DOHH2 (cell line): ENCODE measurements at regions not wholly inside any gene's neighbourhood (a gene's known extent, or its start where the extent isn't known, plus 50 kb on each side); places are given as distances from the start of the nearest gene placed in this dataset.

Experiments
- H3F3A ChIP-seq: fragments of 200-600 bp; sonication (generic), shearing (Covaris generic); 2 replicates; pipeline ENCODE4 v1.6.0; 2016; ENCODE audit warnings: antibody characterized with exemption, mild to moderate bottlenecking; ENCODE audit not compliant: control insufficient read depth, insufficient read depth
- H3K27ac ChIP-seq: fragments of 200-600 bp; sonication (generic); 2 replicates; pipeline ENCODE4 v1.5.1; 2014; ENCODE audit warnings: low read depth, mild to moderate bottlenecking, low read length, moderate library complexity
- H3K27me3 ChIP-seq: fragments of 200-600 bp; sonication (generic); 2 replicates; pipeline ENCODE4 v1.6.1; 2014; ENCODE audit warnings: mild to moderate bottlenecking, low read length, mixed read lengths; ENCODE audit not compliant: control insufficient read depth
- H3K36me3 ChIP-seq: fragments of 200-600 bp; sonication (generic); 2 replicates; pipeline ENCODE4 v1.6.1; 2014; ENCODE audit warnings: mild to moderate bottlenecking, low read length, moderate library complexity, mixed read lengths; ENCODE audit not compliant: control insufficient read depth
- H3K4me1 ChIP-seq: fragments of 200-600 bp; sonication (generic); 2 replicates; pipeline ENCODE4 v1.6.1; 2014; ENCODE audit warnings: mild to moderate bottlenecking, low read length, mixed read lengths; ENCODE audit not compliant: control insufficient read depth
- H3K4me2 ChIP-seq: fragments of 200-600 bp; sonication (generic); 2 replicates; pipeline ENCODE4 v1.6.0; 2014; ENCODE audit warnings: mild to moderate bottlenecking, low read length, moderate library complexity
- H3K4me3 ChIP-seq: fragments of 200-600 bp; sonication (generic); 2 replicates; pipeline ENCODE4 v1.5.1; 2014; ENCODE audit warnings: mild to moderate bottlenecking, low read length, mixed read lengths
- H3K79me2 ChIP-seq: fragments of 200-600 bp; sonication (generic); 2 replicates; pipeline ENCODE4 v1.6.1; 2014; ENCODE audit warnings: mild to moderate bottlenecking, low read length, mixed read lengths; ENCODE audit not compliant: control insufficient read depth
- H3K9me2 ChIP-seq: fragments of 200-600 bp; sonication (generic); replicated peaks from 2 replicates; pipeline ENCODE4 v1.6.1; 2014; ENCODE audit warnings: mild to moderate bottlenecking, low read length, mixed read lengths; ENCODE audit not compliant: control insufficient read depth
- H3K9me3 ChIP-seq: fragments of 200-600 bp; sonication (generic); 2 replicates; pipeline ENCODE4 v1.6.1; 2014; ENCODE audit warnings: antibody characterized with exemption, low read length, mixed read lengths; ENCODE audit not compliant: control insufficient read depth, insufficient read depth
- H4K20me1 ChIP-seq: fragments of 200-600 bp; sonication (generic); 2 replicates; pipeline ENCODE4 v1.6.0; 2014; ENCODE audit warnings: low read depth, mild to moderate bottlenecking, antibody characterized with exemption, low read length, moderate library complexity; ENCODE audit not compliant: control insufficient read depth, insufficient read depth
- CTCF ChIP-seq: fragments of 200-600 bp; sonication (generic); IDR thresholded peaks from one replicate; pipeline ENCODE4 v1.5.1; 2014; ENCODE audit warnings: antibody characterized with exemption, mild to moderate bottlenecking, low read depth, low read length; ENCODE audit not compliant: poor library complexity, severe bottlenecking
- EZH2phosphoT487 ChIP-seq: fragments of 200-600 bp; sonication (generic); IDR thresholded peaks from 2 replicates; pipeline ENCODE4 v1.6.1; 2017; ENCODE audit warnings: borderline replicate concordance, mild to moderate bottlenecking, antibody characterized with exemption, low read length, moderate library complexity, mixed read lengths

DNA sequence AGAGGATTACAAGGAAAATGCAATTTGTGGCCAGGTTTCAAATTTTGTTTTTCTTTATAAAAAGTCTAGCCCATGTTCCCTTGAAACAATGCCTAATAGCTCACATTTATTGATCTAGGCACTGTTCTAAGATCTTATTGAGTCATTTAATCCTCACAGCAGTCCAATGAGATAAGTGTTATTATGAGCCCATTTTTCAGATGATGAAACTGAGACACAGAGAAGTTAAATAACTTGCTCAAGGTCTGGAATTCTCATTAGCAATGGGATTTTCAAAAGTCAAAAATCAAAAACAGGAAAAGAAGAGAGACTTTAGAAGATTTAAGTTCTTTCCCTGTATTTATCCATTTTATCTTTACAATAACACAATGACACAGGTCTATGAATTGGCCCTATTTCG, 90.0 kb upstream of the COL6A5 start:
- H3K4me3 ChIP-seq: no peak overlapping the region
- no peak for TF ChIP-seq CTCF
- TF ChIP-seq EZH2phosphoT487: no peak
- H3K79me2 ChIP-seq: no peaks in the 10 kb centered on the region
- H3K4me1 ChIP-seq: no peaks in the 10 kb centered on the region
- no peak overlapping the region for H3K27ac ChIP-seq
- H3F3A ChIP-seq: no peaks in the 10 kb centered on the region
- no peaks in the 10 kb centered on the region for H3K9me3 ChIP-seq
- no peaks in the 10 kb centered on the region for H3K27me3 ChIP-seq
- H3K4me2 ChIP-seq: no peak overlapping the region
- no peaks in the 10 kb centered on the region for H3K36me3 ChIP-seq
- no peaks in the 10 kb centered on the region for H3K9me2 ChIP-seq
- no peaks in the 10 kb centered on the region for H4K20me1 ChIP-seq

DNA sequence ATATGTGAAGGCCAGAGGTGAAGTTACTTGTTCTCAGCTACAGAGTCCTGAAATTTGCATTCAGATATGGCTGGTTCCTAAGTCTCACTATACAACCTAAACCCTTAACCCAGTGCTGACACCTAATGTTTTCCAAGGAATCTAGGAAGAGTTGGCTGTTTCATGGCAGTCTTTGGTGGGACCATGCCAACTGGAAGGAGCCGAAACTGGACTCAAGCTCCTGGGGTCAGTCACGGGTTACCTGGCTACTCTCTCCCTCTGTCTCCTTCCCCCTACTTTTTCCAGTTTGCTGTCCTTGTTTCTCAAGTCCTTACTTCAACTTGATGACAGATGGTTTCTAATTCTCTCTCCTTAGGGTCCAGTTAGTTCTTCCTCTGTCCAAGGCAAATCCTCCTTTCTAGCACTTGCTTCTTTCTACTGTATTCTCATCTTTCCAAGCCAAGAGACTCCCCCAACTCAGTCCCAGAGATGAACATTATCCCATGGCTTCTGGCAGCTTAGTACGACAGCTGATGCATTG, 88.6 kb upstream of the COL6A5 start:
- H3K4me2 ChIP-seq: no peak overlapping the region
- H3K4me3 ChIP-seq: no peak overlapping the region
- H3K4me1 ChIP-seq: no peaks in the 10 kb centered on the region
- H3K9me3 ChIP-seq: no peaks in the 10 kb centered on the region
- no peaks in the 10 kb centered on the region for H4K20me1 ChIP-seq
- no peaks in the 10 kb centered on the region for H3K79me2 ChIP-seq
- no peaks in the 10 kb centered on the region for H3F3A ChIP-seq
- H3K9me2 ChIP-seq: no peaks in the 10 kb centered on the region
- no peak overlapping the region for H3K27ac ChIP-seq
- no peaks in the 10 kb centered on the region for H3K27me3 ChIP-seq
- no peaks in the 10 kb centered on the region for H3K36me3 ChIP-seq
- no peak for TF ChIP-seq CTCF
- no peak for TF ChIP-seq EZH2phosphoT487

DNA sequence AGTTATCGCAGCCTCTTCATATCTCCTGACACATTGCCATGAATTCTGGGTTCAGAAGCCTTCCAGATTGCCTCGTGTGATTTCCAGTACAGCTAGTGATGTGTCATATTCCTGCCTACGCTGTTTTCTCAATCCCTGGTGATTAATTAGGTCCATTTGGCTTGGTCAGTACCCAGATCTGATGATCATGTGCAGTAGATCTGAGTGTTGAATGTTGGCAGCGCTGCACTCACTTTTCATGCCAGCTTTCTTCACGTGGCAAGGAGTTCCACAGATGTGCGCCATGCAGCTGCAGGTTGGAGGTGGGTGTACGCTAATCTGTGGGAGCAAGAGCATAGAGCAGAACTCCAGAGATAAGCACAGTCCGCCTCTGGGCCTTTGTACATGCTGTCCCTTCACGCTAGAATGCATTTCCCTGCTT, 86.9 kb upstream of the COL6A5 start:
- H3K4me1 ChIP-seq: no peaks in the 10 kb centered on the region
- no peaks in the 10 kb centered on the region for H3K9me3 ChIP-seq
- no peaks in the 10 kb centered on the region for H4K20me1 ChIP-seq
- TF ChIP-seq EZH2phosphoT487 (no peak), CTCF (no peak)
- H3K4me3 ChIP-seq: no peak overlapping the region
- H3K79me2 ChIP-seq: no peaks in the 10 kb centered on the region
- H3K27ac ChIP-seq: no peak overlapping the region
- H3K36me3 ChIP-seq: no peaks in the 10 kb centered on the region
- H3K27me3 ChIP-seq: no peaks in the 10 kb centered on the region
- no peaks in the 10 kb centered on the region for H3F3A ChIP-seq
- H3K4me2 ChIP-seq: no peak overlapping the region
- H3K9me2 ChIP-seq: no peaks in the 10 kb centered on the region
